GM06990 (cell line): ENCODE measurements at regions not wholly inside any gene's neighbourhood (a gene's known extent, or its start where the extent isn't known, plus 50 kb on each side); places are given as distances from the start of the nearest gene placed in this dataset.

Experiments used
- DNase-seq: peaks from one replicate; pipeline ENCODE4 v3.0.0-alpha.2; 2011; ENCODE audit not compliant: insufficient read length; ENCODE audit errors: extremely low read depth
- H3K27me3 ChIP-seq: replicated peaks from 2 replicates; pipeline ENCODE4 v1.6.0; 2011; ENCODE audit warnings: low read length; ENCODE audit not compliant: control insufficient read depth, insufficient read depth
- H3K36me3 ChIP-seq: 2 replicates; pipeline ENCODE4 v1.5.1; 2011; ENCODE audit warnings: low read length; ENCODE audit not compliant: control insufficient read depth, insufficient read depth
- H3K4me3 ChIP-seq: replicated peaks from 2 replicates; pipeline ENCODE4 v1.5.1; 2011; ENCODE audit warnings: low read depth, mild to moderate bottlenecking, control low read depth, low read length
- CTCF ChIP-seq: IDR thresholded peaks from 2 replicates; pipeline ENCODE4 v1.5.1; 2011; ENCODE audit warnings: low read length, control low read depth, mild to moderate bottlenecking, inconsistent platforms; ENCODE audit not compliant: insufficient read depth, poor library complexity, severe bottlenecking

- H3K4me3 ChIP-seq, result no peak overlapping the region
- H3K36me3 ChIP-seq, result no peaks in the 10 kb centered on the region
- no peak for TF ChIP-seq CTCF
- no peak for DNase-seq
- no peaks in the 10 kb centered on the region for H3K27me3 ChIP-seq
Measured at GRCh38 chr20:33908336-33908735, 85.4 kb upstream of the RALY start.

GRCh38 chr20:33908868-33909267 is 84.8 kb upstream of the RALY start:
- H3K4me3 ChIP-seq, result no peak overlapping the region

GRCh38 chr20:33909331-33909921 is 84.3 kb upstream of the RALY start:
- DNase-seq, result no peak
- no peaks in the 10 kb centered on the region for H3K36me3 ChIP-seq
- no peaks in the 10 kb centered on the region for H3K27me3 ChIP-seq
- no peak overlapping the region for H3K4me3 ChIP-seq
- no peak for TF ChIP-seq CTCF

More at GRCh38 chr20:33908868-33909267, 84.8 kb upstream of the RALY start:
- no peak for TF ChIP-seq CTCF
- Histone ChIP-seq H3K36me3 (no peaks in the 10 kb centered on the region), H3K27me3 (no peaks in the 10 kb centered on the region)
- DNase-seq, result no peak

GRCh38 chr20:33910056-33910455 is 83.7 kb upstream of the RALY start:
- H3K27me3 ChIP-seq, result no peaks in the 10 kb centered on the region
- H3K4me3 ChIP-seq, result no peak overlapping the region
- no peak for TF ChIP-seq CTCF
- no peak for DNase-seq
- no peaks in the 10 kb centered on the region for H3K36me3 ChIP-seq

GRCh38 chr20:33910529-33911327 is 83.0 kb upstream of the RALY start:
- H3K36me3 ChIP-seq, result no peaks in the 10 kb centered on the region
- no peaks in the 10 kb centered on the region for H3K27me3 ChIP-seq
- TF ChIP-seq CTCF, result no peak
- DNase-seq, result no peak
- H3K4me3 ChIP-seq, result no peak overlapping the region
